GM12891 (cell line): ENCODE measurements at regions not wholly inside any gene's neighbourhood (a gene's known extent, or its start where the extent isn't known, plus 50 kb on each side); places are given as distances from the start of the nearest gene placed in this dataset.

Experiments
- PAX5 ChIP-seq: IDR thresholded peaks from 2 replicates; pipeline ENCODE4 v1.6.1; 2011; ENCODE audit warnings: low read length, moderate library complexity, mild to moderate bottlenecking; ENCODE audit not compliant: insufficient read depth, severe bottlenecking
- POLR2A ChIP-seq: IDR thresholded peaks from 2 replicates; pipeline ENCODE4 v1.6.1; 2011; ENCODE audit warnings: low read depth, low read length, control low read depth
- POLR2AphosphoS5 ChIP-seq: IDR thresholded peaks from 2 replicates; pipeline ENCODE4 v1.6.1; 2011; ENCODE audit warnings: low read depth, low read length, control low read depth
- POU2F2 ChIP-seq: IDR thresholded peaks from 2 replicates; pipeline ENCODE4 v1.6.1; 2011; ENCODE audit warnings: low read depth, mild to moderate bottlenecking, control low read depth, low read length, moderate library complexity
- SPI1 ChIP-seq: IDR thresholded peaks from 2 replicates; pipeline ENCODE4 v1.6.1; 2011; ENCODE audit warnings: low read depth, low read length, control low read depth
- TAF1 ChIP-seq: IDR thresholded peaks from 2 replicates; pipeline ENCODE4 v1.6.1; 2011; ENCODE audit warnings: low read depth, low read length, control low read depth

GRCh38 chr10:31704195-31704594 lies 224.4 kb downstream of the ARHGAP12 start:
- TF ChIP-seq POLR2A (no peak), POLR2AphosphoS5 (no peak), POU2F2 (no peak), TAF1 (no peak), PAX5 (no peak), SPI1 (no peak)
